ENCODE measurements at regions not wholly inside any gene's neighbourhood (a gene's known extent, or its start where the extent isn't known, plus 50 kb on each side); places are given as distances from the start of the nearest gene placed in this dataset.

GRCh38 chr1:183735069-183735860 lies 69.7 kb upstream of the RGL1 start:
- no peak for DNase-seq (ENCODE audit: low read depth, low spot score)
- POLR2A ChIA-PET, result interaction anchor here (0.7 kb wide), 1 partner anchor 313 kb away, joined by 3 read pairs; no protein-coding TSS in a partner anchor
- no peak overlapping the region for H3K4me3 ChIP-seq (ENCODE audit: low read depth, low read length)
- CTCF ChIA-PET, result interaction anchor here (1.2 to 1.5 kb wide), 2 partner anchors 50 to 80 kb away, joined by 4 to 5 read pairs; no protein-coding TSS in a partner anchor
- TF ChIP-seq CTCF (IDR thresholded peaks at IDR 0.05; ENCODE audit: insufficient read depth, low read length, missing control alignments), result no peak

GRCh38 chr1:183734543-183735036 lies 70.3 kb upstream of the RGL1 start:
- TF ChIP-seq CTCF (IDR thresholded peaks at IDR 0.05; ENCODE audit: insufficient read depth, low read length, missing control alignments), result no peak
- CTCF ChIA-PET, result interaction anchor here (0.9 to 1.5 kb wide), 4 partner anchors 19 to 179 kb away, joined by 3 to 5 read pairs (median 4); no protein-coding TSS in a partner anchor
- POLR2A ChIA-PET, result interaction anchor here (0.7 kb wide), 1 partner anchor 314 kb away, joined by 3 read pairs; no protein-coding TSS in a partner anchor
- H3K4me3 ChIP-seq (ENCODE audit: low read depth, low read length), result no peak overlapping the region
- DNase-seq (ENCODE audit: low read depth, low spot score), result no peak

- TF ChIP-seq CTCF (IDR thresholded peaks at IDR 0.05; ENCODE audit: insufficient read depth, low read length, missing control alignments), result no peak
- POLR2A ChIA-PET, result no interaction called here
- CTCF ChIA-PET, result interaction anchor here (1.0 to 1.5 kb wide), 3 partner anchors 48 to 180 kb away, joined by 3 to 5 read pairs (median 4); no protein-coding TSS in a partner anchor
- no peak for DNase-seq (ENCODE audit: low read depth, low spot score)
- no peak overlapping the region for H3K4me3 ChIP-seq (ENCODE audit: low read depth, low read length)
These were observed 71.2 kb upstream of the RGL1 start for GRCh38 chr1:183733715-183734114.

- CTCF ChIA-PET, result interaction anchor here (0.7 to 0.8 kb wide), 2 partner anchors 10 to 48 kb away, joined by 3 read pairs; no protein-coding TSS in a partner anchor
- TF ChIP-seq CTCF (IDR thresholded peaks at IDR 0.05; ENCODE audit: insufficient read depth, low read length, missing control alignments), result no peak
- no peak overlapping the region for H3K4me3 ChIP-seq (ENCODE audit: low read depth, low read length)
- DNase-seq (ENCODE audit: low read depth, low spot score), result no peak
- POLR2A ChIA-PET, result no interaction called here
These were observed 72.6 kb upstream of the RGL1 start for GRCh38 chr1:183732236-183732880.

- no peak overlapping the region for H3K4me3 ChIP-seq (ENCODE audit: low read depth, low read length)
- TF ChIP-seq CTCF (IDR thresholded peaks at IDR 0.05; ENCODE audit: insufficient read depth, low read length, missing control alignments), result no peak
- no peak for DNase-seq (ENCODE audit: low read depth, low spot score)
- ChIA-PET CTCF (no interaction called here), POLR2A (no interaction called here)
These were observed 73.9 kb upstream of the RGL1 start for GRCh38 chr1:183730886-183731573.

All from AG04449 (cell line).